ENCODE measurements at regions not wholly inside any gene's neighbourhood (a gene's known extent, or its start where the extent isn't known, plus 50 kb on each side); places are given as distances from the start of the nearest gene placed in this dataset.

DNA sequence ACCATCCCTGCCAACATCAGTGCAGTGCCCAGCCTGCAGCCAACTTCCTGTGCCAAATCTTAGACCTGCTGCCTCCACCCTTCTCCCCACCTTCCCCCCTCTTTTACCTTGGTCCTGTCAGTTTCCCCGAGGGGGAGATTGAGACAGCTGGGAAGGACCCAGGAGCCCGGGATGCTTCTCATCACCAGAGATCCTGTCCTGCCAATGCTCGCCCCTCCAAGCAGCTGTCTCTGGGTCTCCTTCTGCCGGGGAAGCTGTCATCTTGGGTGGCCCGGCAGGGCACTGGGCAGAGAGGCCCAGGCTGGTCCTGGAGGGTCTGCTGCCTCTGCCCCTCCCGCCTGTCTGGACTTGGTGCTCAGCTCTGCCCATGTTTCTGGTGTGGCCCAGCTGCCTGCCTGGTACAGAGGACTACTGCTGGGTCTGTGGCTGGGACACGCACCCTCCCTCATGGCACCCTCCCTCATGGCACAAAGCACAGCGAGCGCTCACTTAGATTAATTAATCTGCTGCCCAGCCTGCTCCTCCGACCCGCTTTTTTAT, 60.4 kb upstream of the THY1 start:
- Mint-ChIP-seq H3K4me1 (ENCODE audit: low read depth) (no peaks in the 10 kb centered on the region), H3K36me3 (ENCODE audit: low read depth) (no peaks in the 10 kb centered on the region), H3K4me3 (no peak overlapping the region), H3K27me3 (peaks cover 25% of the 10 kb centered on the region), H3K9me3 (no peaks in the 10 kb centered on the region), H3K27ac (no peak overlapping the region)
- peak; percentile 18 for DNase-seq

DNA sequence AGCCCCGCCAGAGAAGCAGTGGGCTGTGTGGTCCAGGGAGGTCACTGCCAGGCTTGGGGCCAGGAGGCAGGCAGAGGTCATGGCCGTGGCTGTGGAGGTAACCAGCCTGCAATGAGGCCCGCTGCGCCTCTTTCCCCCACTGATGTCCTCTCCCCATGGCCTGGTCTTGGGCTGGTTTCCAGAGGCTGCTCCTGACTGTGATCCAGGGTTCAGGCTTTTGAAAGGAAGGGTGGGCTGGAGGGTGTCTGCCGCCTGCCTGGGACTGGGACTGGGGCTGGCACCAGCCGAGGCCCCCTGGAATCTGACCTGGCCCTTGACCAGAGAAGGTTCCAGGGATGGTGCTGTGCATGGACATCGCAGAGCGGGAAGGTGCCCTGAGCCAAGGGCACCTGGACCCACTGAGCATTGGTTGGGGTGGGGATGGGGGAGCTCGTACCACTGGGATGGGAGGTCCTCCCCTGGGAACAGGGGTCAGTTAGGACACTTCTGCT, 59.6 kb upstream of the THY1 start:
- no peak overlapping the region for H3K4me3 Mint-ChIP-seq

DNA sequence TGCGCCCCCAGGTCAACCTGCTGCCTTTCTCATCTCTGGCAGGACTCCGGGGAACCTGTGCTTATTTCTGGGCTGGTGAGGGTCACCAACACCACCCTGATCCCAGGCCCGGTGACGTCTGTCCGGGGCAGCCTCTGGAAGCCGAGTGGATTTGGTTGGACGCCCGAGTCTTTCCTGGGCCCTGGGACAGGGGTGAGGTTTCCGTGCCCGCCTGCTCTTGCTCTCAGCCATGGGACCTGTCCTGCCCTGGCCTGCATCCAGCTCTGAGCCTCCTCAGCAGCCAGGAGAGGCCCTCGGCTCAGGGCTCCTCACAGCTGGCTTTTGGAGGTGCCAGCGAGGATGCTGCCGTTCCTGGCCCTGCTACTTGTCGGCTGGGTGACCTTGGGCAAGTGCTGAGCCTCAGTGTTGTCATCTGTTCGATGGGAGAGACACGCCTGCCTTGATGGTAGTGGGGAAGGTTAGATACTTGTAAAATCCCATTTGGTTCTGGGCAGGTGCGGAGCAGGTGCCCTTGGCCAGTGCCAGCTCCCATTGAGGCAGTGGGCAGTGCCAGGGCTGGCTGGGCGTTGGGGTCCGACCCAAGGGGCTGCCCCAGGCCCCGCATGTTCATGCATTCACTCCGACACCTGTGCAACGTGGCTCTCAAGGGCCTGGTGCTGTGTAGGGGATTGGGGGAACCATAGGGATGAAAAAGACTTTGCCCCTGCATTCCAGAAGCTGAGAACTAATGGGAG, 58.9 kb upstream of the THY1 start:
- H3K27ac Mint-ChIP-seq, result no peak overlapping the region
- no peaks in the 10 kb centered on the region for H3K36me3 Mint-ChIP-seq (ENCODE audit: low read depth)
- peaks cover 24% of the 10 kb centered on the region for H3K27me3 Mint-ChIP-seq
- peak; percentile 22 for DNase-seq
- H3K4me3 Mint-ChIP-seq, result no peak overlapping the region
- no peaks in the 10 kb centered on the region for H3K9me3 Mint-ChIP-seq
- no peaks in the 10 kb centered on the region for H3K4me1 Mint-ChIP-seq (ENCODE audit: low read depth)

More for the DNA sequence above, 59.6 kb upstream of the THY1 start:
- DNase-seq, result peak; percentile 7
- Mint-ChIP-seq H3K27ac (no peak overlapping the region), H3K9me3 (no peaks in the 10 kb centered on the region), H3K36me3 (ENCODE audit: low read depth) (no peaks in the 10 kb centered on the region), H3K27me3 (peaks cover 21% of the 10 kb centered on the region), H3K4me1 (ENCODE audit: low read depth) (no peaks in the 10 kb centered on the region)

DNA sequence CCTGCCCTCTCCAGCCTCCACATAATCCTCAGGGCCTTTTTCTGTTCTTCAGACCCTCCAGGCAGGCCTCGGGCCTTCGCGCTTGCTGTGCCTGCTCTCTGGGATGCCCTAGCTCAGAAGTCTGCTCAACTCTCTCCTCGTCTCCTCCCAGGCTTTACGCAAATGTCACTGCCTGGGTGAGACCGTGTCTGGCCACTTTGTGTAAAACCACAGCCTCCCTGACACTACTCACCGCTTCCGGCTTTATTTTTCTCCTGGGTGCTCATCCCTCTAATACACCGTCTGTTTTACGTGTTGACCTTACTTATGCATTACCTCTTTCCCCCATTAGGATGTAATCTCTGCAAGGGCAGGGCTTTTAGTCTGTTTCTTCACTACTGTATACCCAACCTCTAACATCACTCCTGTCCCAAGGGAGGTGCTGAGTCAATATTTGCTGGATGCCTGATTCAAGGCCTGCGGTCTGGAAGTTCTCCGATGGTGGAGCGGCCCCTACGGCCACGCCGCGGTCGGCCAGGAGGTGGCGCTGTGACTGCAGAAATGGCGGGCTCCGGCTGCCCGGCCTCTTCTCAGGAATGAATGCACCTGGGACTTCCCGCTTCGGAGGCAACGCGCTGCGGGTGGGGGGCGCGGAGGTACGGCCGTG, 58.2 kb upstream of the THY1 start:
- Mint-ChIP-seq H3K4me3 (no peak overlapping the region), H3K9me3 (no peaks in the 10 kb centered on the region), H3K4me1 (ENCODE audit: low read depth) (no peaks in the 10 kb centered on the region), H3K27ac (no peak overlapping the region), H3K27me3 (peaks cover 25% of the 10 kb centered on the region), H3K36me3 (ENCODE audit: low read depth) (no peaks in the 10 kb centered on the region)
- peak; percentile 84 for DNase-seq

DNA sequence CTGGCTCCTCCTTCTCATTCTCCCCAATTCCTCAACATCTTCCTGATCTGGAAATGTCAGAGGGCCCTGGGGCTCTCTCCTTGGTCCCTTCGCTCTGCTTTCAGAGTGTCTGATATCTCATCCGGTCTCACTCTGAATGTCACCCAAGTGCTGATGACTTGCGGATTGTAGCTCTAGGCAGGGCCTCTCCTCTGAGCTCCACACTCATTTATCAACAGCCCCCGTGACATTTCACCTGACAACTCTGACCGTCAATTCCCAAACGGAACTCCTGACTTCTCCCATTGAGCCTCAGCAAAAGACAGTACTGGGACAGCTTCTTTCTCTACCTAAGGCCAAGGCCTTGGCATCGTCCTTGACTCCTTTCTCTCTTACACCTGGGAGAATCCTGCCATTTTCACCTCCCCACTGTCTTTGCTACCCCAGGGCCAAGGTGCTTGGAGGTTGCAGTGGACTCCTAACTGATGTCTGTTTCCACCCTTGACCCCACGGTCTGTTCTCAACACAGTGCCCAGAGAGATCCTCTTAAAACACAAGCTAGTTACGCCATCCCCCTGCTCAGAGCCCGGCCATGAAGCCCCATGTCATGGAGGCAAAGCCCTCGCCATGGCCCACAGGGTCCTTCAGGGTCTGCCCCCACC, 57.5 kb upstream of the THY1 start:
- Mint-ChIP-seq H3K9me3 (no peaks in the 10 kb centered on the region), H3K27ac (no peak overlapping the region), H3K27me3 (peaks cover 25% of the 10 kb centered on the region), H3K4me3 (no peak overlapping the region), H3K36me3 (ENCODE audit: low read depth) (no peaks in the 10 kb centered on the region), H3K4me1 (ENCODE audit: low read depth) (no peaks in the 10 kb centered on the region)
- DNase-seq, result peak; percentile 11

DNA sequence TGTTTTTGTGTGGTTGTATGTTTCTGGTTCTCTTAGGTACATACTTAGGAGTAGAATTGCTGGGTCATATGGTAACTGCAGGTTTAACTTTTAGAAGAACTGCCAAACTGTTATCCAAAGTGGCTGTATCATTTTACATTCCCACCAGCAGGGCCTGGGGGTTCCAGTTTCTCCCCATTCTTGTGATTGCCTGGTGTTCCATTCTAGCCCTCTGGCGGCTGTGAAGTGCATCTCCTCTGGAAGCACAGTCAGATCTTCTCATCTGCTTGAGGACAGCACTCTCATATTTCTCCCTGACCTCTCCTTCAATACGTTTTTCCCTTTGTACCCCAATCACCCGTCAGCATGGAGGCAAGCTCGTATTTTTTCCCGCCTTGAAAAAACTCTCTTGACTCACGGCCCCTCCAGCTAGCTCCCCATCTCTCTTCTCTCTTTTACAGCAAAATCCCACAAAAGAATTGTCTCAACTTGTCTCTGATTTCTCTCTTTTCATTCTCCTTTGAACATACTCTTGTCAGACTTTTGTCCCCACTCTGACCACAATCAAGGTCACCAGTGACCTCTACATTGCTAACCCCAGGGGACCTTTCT, 56.8 kb upstream of the THY1 start:
- DNase-seq, result peak; percentile 16
- H3K27me3 Mint-ChIP-seq, result peaks cover 28% of the 10 kb centered on the region

DNA sequence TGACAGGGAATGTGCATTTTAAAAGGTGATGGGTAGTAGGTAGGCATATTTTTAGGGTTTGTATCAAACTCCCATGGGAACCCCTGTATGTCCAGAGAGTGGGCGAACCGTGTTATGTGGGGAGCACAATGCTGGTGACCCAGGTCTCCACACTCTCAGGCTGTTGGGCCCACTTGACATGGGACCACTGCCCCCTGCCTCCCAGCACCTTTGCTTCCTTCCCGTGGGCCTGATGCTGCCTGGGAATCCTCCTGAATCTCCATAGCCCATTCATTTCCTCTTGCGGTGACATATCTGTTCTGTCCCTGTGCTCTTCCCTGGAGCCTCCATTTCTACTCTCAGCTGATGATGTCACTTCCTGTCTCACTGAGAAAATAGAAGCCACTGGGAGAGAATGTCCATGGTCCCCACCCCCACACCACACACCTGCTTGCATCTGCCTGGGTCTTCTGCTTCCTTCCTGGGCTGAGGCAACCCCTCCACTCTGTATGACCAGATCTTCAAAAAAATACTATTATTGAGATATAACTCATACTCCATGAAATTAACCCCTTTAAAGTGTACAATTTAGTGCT, 55.8 kb upstream of the THY1 start:
- DNase-seq, result peak; percentile 11
- Mint-ChIP-seq H3K4me1 (ENCODE audit: low read depth) (no peaks in the 10 kb centered on the region), H3K27me3 (peaks cover 36% of the 10 kb centered on the region), H3K4me3 (no peak overlapping the region), H3K9me3 (no peaks in the 10 kb centered on the region), H3K36me3 (ENCODE audit: low read depth) (no peaks in the 10 kb centered on the region), H3K27ac (no peak overlapping the region)

More for the DNA sequence above, 56.8 kb upstream of the THY1 start:
- no peak overlapping the region for H3K27ac Mint-ChIP-seq
- no peaks in the 10 kb centered on the region for H3K4me1 Mint-ChIP-seq (ENCODE audit: low read depth)
- H3K36me3 Mint-ChIP-seq (ENCODE audit: low read depth), result no peaks in the 10 kb centered on the region
- no peak overlapping the region for H3K4me3 Mint-ChIP-seq
- H3K9me3 Mint-ChIP-seq, result no peaks in the 10 kb centered on the region

DNA sequence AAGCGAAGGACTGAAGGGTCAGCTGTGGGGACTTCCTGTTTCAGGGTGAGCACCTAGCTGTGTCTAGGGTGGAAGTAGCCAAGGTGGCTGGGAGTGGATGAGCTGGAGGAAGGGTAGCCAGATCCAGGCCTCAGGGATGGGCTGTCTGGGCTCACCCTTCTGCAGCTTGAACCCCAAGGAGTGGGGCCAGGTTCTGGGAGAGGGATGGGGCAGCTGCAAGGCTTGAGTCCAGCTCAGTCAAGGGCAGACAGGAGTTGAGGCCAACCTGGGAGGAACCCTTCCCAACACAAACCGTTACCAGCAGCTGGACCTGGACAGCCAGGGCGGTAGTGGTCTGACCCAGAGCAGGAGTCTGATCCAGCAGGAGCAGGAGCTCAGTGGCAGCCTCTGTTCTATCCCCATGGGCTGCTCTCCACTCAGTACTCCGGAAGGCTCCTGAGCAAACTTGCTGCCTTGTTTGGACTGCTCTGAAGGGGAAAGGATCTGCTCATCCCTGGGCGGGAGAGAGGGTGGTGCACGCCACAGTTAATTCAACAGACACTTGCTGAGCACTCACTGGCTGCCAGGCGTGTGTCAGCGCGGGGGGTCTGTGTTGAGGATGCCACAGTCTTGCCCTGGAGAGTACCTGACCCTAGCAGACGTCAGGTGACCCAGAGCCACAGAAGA, 53.8 kb upstream of the THY1 start:
- Mint-ChIP-seq H3K27me3 (peaks cover 47% of the 10 kb centered on the region), H3K4me3 (no peak overlapping the region), H3K27ac (no peak overlapping the region)

DNA sequence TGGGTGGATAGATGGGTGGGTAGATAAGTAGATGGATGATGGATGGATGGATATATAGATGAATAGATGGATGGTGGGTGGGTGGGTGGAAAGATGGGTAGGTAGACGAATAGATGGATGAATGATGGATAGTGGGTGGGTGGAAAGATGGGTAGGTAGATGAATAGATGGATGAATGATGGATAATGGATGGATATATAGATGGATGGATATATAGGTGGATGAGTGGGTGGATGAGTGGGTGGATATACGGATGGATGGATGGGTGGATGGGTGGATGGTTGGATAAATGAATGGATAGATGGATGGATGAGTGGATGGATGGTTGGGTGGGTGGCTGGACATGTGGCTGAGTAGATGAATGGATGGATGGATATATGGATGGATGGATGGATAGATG, 53.1 kb upstream of the THY1 start:
- peaks cover 46% of the 10 kb centered on the region for H3K27me3 Mint-ChIP-seq
- H3K4me1 Mint-ChIP-seq (ENCODE audit: low read depth), result no peaks in the 10 kb centered on the region
- H3K27ac Mint-ChIP-seq, result no peak overlapping the region

More for the DNA sequence above, 53.8 kb upstream of the THY1 start:
- Mint-ChIP-seq H3K36me3 (ENCODE audit: low read depth) (no peaks in the 10 kb centered on the region), H3K9me3 (no peaks in the 10 kb centered on the region), H3K4me1 (ENCODE audit: low read depth) (no peaks in the 10 kb centered on the region)
- peak; percentile 8 for DNase-seq

DNA sequence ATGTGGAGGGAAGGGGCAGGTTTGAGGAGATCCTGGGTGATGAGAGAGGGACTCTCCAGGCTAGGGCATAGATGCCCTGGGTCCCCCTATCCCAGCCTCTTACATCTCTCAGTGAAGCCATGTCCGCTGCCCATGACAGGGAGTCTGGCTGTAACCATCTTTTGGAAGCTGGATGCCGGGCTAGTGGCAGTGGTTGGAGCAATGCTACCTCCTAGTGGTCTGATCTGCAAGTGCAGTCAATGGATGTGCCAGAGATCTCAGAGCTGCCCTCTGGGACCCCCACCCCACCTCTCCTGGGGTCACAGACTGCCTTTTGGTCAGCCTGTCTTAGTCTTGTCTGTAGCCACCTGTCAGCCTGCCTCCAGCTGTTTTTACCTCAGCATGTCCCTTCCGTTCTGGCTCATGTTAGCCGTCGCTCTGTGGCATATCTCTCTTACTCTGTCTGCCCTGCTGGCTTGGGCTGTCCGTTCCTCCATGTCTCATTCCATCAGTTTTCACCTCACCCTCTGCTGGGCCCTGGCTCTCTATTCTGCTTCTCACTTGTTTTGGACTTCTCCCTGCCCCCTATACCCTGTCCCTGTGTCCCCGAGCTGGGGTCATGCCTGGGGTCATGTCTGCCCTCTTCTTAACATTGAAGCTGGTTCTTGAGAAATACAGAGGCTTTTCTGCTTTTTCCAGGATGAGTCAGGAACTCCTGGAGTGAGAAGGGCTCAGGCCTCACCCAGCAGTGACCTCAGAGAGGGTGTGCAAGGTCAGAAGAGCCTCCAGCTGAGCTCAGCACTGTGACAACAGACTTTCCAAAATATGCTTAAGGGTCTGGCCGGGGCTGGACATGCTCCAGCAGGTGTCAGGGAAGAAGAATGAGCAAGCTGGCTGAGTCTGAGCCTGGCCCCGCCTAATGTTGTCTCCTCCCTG, 52.0 kb upstream of the THY1 start:
- DNase-seq, result peak; percentile 65
- H3K36me3 Mint-ChIP-seq (ENCODE audit: low read depth), result no peaks in the 10 kb centered on the region
- no peak overlapping the region for H3K27ac Mint-ChIP-seq
- no peaks in the 10 kb centered on the region for H3K9me3 Mint-ChIP-seq
- no peak overlapping the region for H3K4me3 Mint-ChIP-seq
- H3K27me3 Mint-ChIP-seq, result peaks cover 52% of the 10 kb centered on the region
- no peaks in the 10 kb centered on the region for H3K4me1 Mint-ChIP-seq (ENCODE audit: low read depth)

More for the DNA sequence above, 53.1 kb upstream of the THY1 start:
- no peak for DNase-seq
- no peak overlapping the region for H3K4me3 Mint-ChIP-seq
- H3K36me3 Mint-ChIP-seq (ENCODE audit: low read depth), result no peaks in the 10 kb centered on the region
- no peaks in the 10 kb centered on the region for H3K9me3 Mint-ChIP-seq

DNA sequence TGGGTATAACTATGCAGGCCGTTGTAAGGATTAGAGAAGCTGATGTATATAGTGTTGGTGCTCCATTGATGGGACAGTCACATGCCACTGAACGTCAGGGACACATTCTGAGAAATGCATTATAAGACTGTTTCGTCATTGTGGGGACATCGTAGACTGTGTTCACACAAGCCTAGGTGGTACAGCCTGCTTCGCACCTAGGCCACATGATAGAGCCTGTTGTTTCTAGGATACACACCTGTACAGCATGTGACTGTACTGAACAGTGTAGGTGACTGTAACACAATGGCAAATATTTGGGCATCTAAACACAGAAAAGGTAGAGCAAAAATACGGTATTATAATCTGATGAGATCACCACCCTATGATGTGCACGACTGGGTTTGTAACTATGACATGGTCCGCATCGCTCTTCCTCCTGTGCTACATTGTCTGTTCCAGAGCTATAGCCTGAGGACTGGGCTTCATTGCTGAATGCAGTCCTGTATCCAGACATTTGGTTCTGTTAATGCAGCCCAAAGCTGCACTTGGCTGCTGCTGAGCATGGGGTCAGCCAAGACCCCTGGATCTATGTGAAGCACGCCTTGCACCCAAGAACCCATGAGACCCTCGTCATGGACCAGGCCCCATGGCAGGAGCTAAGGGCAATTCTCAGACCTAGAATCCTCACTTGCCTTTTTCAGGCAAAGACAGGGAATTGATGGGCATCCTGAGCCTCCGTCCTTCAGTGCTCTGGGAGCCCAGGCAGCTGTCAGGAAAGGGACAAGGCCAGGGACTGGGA, 51.1 kb upstream of the THY1 start:
- Mint-ChIP-seq H3K27me3 (peaks cover 58% of the 10 kb centered on the region), H3K9me3 (no peaks in the 10 kb centered on the region), H3K36me3 (ENCODE audit: low read depth) (no peaks in the 10 kb centered on the region), H3K4me1 (ENCODE audit: low read depth) (no peaks in the 10 kb centered on the region), H3K4me3 (no peak overlapping the region), H3K27ac (no peak overlapping the region)
- DNase-seq, result no peak

DNA sequence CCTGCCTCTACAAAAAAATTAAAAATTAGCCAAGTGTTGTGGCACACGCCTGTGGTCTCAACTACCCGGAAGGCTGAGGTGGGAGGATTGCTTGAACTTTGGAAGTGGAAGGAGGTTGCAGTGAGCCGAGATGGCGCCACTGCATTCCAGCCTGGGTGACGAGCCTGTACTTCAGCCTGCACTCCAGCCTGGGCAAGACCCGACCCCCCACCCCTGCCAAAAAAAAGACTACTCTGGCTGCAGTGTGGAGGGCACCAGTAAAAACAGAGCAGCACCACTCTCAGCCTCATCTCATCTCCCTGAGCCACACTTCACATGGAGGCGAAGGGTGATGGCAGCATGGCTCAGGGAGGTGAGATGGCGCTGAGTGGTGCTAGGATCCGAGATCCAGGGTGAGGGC, 50.3 kb upstream of the THY1 start:
- no peak for DNase-seq
- H3K4me1 Mint-ChIP-seq (ENCODE audit: low read depth), result no peaks in the 10 kb centered on the region
- H3K36me3 Mint-ChIP-seq (ENCODE audit: low read depth), result no peaks in the 10 kb centered on the region
- no peak overlapping the region for H3K4me3 Mint-ChIP-seq
- peaks cover under 1% of the 10 kb centered on the region for H3K9me3 Mint-ChIP-seq
- no peak overlapping the region for H3K27ac Mint-ChIP-seq
- peaks cover 63% of the 10 kb centered on the region for H3K27me3 Mint-ChIP-seq

Data from activated T-cell treated with anti-CD3 and anti-CD28 coated beads, Interleukin-2, amount 50 U/mL, for 24 hours (primary cell).